Activated naive CD4-positive, alpha-beta T cell treated with anti-CD3 and anti-CD28 coated beads for 36 hours (primary cell): ENCODE measurements at regions not wholly inside any gene's neighbourhood (a gene's known extent, or its start where the extent isn't known, plus 50 kb on each side); places are given as distances from the start of the nearest gene placed in this dataset.
"Not testable (repeated sequence)": the region's sequence is repeated elsewhere in the genome, so short reads cannot be mapped to it uniquely, and the experiment has no call there.

Experiments used
- CTCF ChIA-PET: fragments of 350-600 bp; sonication (Branson Sonifier 250); formaldehyde crosslinking; loops from one replicate; lab custom pipeline; 2021; ENCODE audit warnings: antibody characterized with exemption; lab: Charles Lee
- DNase-seq: peaks from one replicate; pipeline ENCODE4 v3.0.0-alpha.2; 2020
- H3K27ac Mint-ChIP-seq: one replicate; pipeline ENCODE4 v1.8.0; 2021; ENCODE audit warnings: mild to moderate bottlenecking, mixed read lengths
- H3K27me3 Mint-ChIP-seq: one replicate; pipeline ENCODE4 v1.8.0; 2021; ENCODE audit warnings: low read depth, mixed read lengths
- H3K36me3 Mint-ChIP-seq: one replicate; pipeline ENCODE4 v1.8.0; 2021; ENCODE audit warnings: low read depth, mixed read lengths
- H3K4me1 Mint-ChIP-seq: one replicate; pipeline ENCODE4 v1.8.0; 2021; ENCODE audit warnings: low read depth, mixed read lengths
- H3K4me3 Mint-ChIP-seq: one replicate; pipeline ENCODE4 v1.8.0; 2021; ENCODE audit warnings: mild to moderate bottlenecking, moderate library complexity, mixed read lengths
- H3K9me3 Mint-ChIP-seq: one replicate; pipeline ENCODE4 v1.8.0; 2021; ENCODE audit warnings: mixed read lengths
- intact Hi-C: fragments of 100-400 bp; cut with micrococcal nuclease; formaldehyde crosslinking; loops from one replicate; pipeline ENCODE4 v1.15.1; 2023

DNA sequence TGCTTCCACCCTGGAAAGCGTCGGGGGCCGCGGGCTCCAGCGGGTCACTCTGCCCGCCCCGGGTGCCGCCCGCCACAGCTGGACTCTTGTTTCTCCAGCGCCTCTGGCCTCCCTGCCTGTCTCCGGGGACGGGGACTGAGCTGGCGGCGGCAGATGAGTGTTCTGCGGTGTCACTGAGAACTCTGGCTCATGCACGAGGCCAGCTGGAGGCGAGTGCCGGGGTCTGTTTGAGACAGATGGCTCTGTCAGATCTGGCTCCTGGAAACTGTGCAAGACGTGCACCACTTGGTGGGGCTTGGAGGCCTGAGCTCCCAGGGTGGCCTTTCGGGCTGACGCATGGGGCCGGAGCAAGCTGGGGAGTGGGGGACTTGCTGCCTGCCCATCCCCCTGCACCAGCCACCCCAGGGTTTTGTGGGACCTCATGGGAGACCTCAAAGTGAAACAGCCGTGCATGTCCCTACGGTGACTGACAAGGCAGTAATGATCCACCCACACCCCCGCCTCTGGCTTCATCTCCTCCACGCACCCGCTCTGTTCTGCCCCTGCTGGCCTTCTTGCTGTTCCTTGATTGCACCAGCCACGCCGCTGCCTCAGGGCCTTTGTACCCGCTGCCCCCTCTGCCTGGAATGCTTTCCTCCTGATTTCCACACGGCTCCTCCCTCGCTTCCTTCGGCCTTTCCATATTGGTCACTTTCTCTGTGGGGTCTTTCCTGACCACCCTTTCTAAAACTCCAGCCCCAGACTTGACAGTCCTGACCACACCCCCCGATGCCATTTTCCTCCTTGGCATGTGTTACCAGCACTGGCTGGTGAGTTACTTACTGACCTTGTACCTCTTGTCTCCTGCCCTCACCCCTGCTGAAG lies 174.9 kb upstream of the CIBAR2 start:
- no peak for DNase-seq
- Mint-ChIP-seq H3K4me1 (no peaks in the 10 kb centered on the region), H3K27me3 (no peaks in the 10 kb centered on the region), H3K27ac (no peak overlapping the region), H3K9me3 (no peaks in the 10 kb centered on the region), H3K4me3 (no peak overlapping the region), H3K36me3 (no peaks in the 10 kb centered on the region)
- intact Hi-C loops = no loop called here
- CTCF ChIA-PET = no interaction called here

DNA sequence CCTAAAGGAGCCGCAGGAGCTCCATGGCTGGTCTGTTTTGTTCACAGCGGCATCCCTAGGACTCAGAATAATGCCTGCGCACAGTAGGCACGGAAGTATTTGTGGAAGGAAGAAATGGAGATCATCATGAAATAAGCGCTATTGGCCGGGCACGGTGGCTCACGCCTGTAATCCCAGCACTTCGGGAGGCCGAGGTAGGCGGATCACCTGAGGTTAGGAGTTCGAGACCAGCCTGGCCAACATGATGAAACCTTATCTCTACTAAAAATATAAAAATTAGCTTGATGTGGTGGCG lies 175.5 kb upstream of the CIBAR2 start:
- intact Hi-C loops, CTCF ChIA-PET: not testable (repeated sequence)

DNA sequence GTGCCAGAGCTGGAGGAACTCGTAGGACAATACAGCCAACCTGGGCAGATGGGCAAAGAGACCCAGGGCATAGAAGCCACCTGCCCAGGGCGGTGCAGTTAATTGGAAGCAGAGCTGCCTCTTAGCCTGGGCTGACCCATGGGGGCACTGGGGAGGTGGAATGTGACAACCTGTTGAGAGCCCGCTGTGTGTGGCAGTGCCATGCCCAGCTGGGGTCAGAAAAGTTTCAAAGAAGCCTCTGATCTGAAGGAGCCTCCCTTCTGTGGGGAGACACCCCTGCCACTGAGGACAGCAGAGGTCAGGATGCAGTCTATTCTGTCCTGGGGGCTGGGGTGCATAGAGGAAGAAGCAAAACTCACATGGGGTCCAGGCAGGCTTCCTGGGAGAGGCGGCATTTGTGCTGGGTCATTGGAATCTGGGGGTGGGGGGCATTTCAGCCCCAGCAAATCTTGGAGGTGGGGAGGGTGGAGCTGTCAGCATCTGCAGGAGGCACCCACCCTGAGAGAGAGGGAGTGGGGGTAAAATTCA lies 176.1 kb upstream of the CIBAR2 start:
- H3K27ac Mint-ChIP-seq = no peak overlapping the region
- H3K4me1 Mint-ChIP-seq = no peaks in the 10 kb centered on the region
- H3K9me3 Mint-ChIP-seq = no peaks in the 10 kb centered on the region
- H3K4me3 Mint-ChIP-seq = no peak overlapping the region
- intact Hi-C loops = no loop called here
- DNase-seq = no peak
- CTCF ChIA-PET = interaction anchor here (0.6 kb wide), 1 partner anchor 242 kb away, joined by 3 read pairs; no protein-coding TSS in a partner anchor
- H3K36me3 Mint-ChIP-seq = no peaks in the 10 kb centered on the region
- H3K27me3 Mint-ChIP-seq = no peaks in the 10 kb centered on the region

More for the DNA sequence above, 175.5 kb upstream of the CIBAR2 start:
- not testable (repeated sequence) for DNase-seq, H3K36me3 Mint-ChIP-seq, H3K4me3 Mint-ChIP-seq, H3K27me3 Mint-ChIP-seq, H3K9me3 Mint-ChIP-seq, H3K4me1 Mint-ChIP-seq, H3K27ac Mint-ChIP-seq

DNA sequence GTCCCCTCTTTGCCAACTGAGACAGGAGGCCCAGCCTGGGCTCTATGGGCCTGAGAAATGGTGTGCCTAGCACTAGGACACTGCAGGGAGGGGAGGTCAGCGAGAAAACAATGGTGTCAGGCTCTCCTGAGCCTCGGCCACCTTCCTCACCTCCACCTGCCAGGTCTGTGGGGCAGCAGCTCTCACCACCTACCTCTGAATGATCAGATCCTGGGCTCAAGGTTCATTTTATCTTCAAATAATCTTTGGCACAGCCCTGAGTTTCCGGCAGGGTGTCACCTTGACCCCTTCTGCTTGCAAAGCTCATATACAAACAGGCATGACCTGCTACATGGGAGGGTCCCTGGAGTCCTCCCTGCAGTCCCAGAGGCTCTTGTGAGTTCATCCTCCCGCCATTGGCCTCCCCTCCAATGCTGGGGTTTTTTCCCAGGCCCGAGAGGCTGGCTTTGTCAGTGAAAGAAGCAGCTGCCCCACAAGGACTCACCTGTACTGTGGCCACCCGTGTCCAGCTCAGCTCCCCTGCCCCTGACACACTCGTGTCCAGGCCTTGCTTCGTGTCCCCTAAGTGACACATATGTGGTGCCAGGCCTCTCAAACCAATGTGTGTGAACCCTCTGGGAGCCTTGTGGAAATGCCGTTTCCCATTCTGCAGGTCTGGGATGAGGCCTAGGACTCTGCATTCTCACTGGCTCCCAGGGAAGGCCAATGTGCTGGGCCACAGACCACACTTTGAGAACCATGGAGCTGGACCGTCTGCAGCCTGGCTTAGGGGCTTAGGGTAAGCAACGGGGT lies 176.8 kb upstream of the CIBAR2 start:
- intact Hi-C loops = no loop called here
- H3K27ac Mint-ChIP-seq = no peak overlapping the region
- CTCF ChIA-PET = interaction anchor here (0.6 kb wide), 1 partner anchor 242 kb away, joined by 3 read pairs; no protein-coding TSS in a partner anchor
- no peaks in the 10 kb centered on the region for H3K9me3 Mint-ChIP-seq
- H3K36me3 Mint-ChIP-seq = no peaks in the 10 kb centered on the region
- no peak for DNase-seq
- no peaks in the 10 kb centered on the region for H3K4me1 Mint-ChIP-seq
- H3K4me3 Mint-ChIP-seq = no peak overlapping the region
- no peaks in the 10 kb centered on the region for H3K27me3 Mint-ChIP-seq

DNA sequence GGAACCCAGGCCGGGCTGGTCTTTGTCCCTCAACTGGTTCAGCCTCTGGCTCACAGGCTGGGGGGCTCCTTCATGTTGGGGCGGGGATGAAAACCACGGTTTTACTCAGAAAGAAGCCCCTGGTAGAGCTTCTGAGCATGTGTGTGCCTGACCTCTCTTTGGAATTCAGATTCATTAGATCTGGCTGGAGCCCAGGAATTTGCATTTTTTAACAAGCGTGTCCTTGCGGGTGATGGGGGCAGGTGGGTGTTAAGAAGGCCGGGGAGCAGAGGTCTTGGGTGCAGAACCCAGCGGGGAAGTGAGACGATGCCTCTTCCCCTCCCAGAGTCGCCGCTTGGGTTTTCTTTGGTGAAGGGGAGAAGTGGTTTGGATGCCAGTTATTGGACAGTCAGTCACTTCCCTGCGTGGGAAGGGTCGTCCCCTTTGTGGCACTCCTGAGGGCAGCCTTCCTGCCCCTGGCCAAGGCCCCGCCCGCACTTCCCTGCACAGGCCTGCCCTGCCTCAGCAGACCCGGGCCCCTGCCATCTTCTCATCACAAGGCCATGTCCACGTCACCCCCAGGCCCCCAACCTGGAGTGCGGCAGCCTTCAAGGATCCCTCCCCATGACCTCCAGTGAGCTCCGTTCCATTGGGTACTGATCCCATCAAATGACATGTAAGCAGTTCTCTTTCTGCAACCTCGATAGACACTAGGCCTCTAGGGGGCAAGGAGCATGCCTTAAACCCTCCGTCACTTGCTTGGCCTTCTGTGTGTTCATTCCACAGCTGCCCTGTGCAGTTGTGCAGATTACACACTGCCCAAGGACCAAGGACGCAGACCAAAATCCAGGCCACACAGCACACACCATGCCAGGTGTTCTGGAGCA lies 177.7 kb upstream of the CIBAR2 start:
- H3K27me3 Mint-ChIP-seq = no peaks in the 10 kb centered on the region
- no peak overlapping the region for H3K4me3 Mint-ChIP-seq
- no peak overlapping the region for H3K27ac Mint-ChIP-seq
- no peaks in the 10 kb centered on the region for H3K4me1 Mint-ChIP-seq
- CTCF ChIA-PET = interaction anchor here (0.7 kb wide), 1 partner anchor 66 kb away, joined by 3 read pairs; no protein-coding TSS in a partner anchor
- no peaks in the 10 kb centered on the region for H3K9me3 Mint-ChIP-seq
- H3K36me3 Mint-ChIP-seq = no peaks in the 10 kb centered on the region
- DNase-seq = no peak
- intact Hi-C loops = no loop called here

DNA sequence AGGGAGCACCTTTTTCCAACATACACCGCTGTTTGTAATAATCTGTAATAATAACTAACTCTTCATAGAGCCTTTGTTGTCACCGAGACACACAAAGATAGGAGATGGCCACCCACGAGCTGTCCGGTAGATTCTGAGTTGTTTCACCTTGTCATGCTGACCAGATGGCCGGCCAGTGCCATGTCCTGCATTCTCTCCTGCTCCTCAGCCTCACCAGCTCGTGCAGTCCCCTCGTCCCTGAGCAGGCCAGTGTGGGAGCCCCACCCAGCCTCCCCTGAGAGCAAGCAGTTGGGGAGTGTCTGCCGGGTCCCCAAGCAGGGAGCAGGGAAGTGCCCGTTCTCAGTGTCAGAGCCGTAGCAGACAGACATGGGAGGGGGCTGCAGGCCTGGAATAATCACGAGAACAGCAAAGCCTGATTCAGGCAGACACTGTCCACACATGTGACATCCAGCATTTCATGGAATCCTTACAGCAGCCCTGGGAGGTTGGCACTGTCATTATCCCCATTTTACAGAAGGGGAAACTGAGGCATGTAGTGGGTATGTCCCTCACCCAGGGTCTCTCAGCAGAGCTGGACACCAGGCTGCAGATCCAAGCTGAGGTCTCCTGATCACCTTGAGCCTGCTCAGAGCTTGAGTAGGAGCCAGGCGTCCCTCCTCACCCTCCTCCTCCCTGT lies 178.5 kb upstream of the CIBAR2 start:
- intact Hi-C loops = no loop called here
- Mint-ChIP-seq H3K27me3 (no peaks in the 10 kb centered on the region), H3K27ac (no peak overlapping the region), H3K36me3 (no peaks in the 10 kb centered on the region), H3K9me3 (no peaks in the 10 kb centered on the region), H3K4me1 (no peaks in the 10 kb centered on the region), H3K4me3 (no peak overlapping the region)
- DNase-seq = no peak
- CTCF ChIA-PET = interaction anchor here (0.7 kb wide), 1 partner anchor 67 kb away, joined by 3 read pairs; no protein-coding TSS in a partner anchor

DNA sequence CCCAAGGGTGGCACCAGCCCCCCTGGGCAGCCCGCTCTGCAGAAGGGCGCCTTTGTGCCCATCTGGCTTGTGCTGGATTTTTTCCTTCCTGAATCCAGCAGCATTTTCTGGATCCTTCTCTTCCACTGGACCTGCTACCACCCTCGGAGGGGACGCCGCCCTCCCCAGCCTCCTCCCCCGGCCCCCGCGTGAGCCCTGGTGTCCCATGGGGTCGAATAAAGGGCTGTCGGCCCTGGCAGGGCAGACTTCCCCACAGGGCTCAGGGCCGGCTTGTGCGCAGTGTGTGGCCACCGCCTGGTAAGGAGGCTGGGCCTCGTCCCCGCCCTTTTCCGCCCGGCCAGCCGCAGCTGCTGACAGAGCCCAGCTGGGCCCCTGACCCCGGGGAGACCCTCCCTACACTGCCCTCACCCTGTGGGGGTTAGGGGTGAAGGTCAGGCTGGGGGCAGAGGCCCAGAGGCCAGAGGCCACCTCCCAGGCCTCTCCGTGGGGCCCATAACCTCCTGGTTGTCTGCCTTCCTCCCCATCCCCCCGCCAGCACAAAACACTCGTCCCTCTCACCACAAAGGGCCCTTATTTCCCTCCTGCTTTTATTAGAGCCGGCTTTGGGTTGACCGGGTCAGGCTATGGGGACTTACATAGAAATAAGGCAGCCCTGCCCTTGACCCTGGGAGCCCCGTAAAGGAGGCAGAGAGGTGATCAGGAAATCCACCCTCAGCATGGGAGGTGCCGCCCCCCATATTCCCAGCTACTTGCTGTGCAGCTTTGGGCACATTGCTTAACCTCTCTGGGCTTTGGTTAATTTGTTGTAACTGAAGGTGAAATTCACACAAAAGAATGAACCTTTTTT lies 179.3 kb upstream of the CIBAR2 start:
- H3K27me3 Mint-ChIP-seq = no peaks in the 10 kb centered on the region
- H3K36me3 Mint-ChIP-seq = no peaks in the 10 kb centered on the region
- H3K9me3 Mint-ChIP-seq = no peaks in the 10 kb centered on the region
- H3K4me1 Mint-ChIP-seq = no peaks in the 10 kb centered on the region
- CTCF ChIA-PET = interaction anchor here (0.6 kb wide), 1 partner anchor 150 kb away, joined by 4 read pairs; no protein-coding TSS in a partner anchor
- intact Hi-C loops = no loop called here
- H3K4me3 Mint-ChIP-seq = no peak overlapping the region
- no peak overlapping the region for H3K27ac Mint-ChIP-seq
- DNase-seq = no peak

DNA sequence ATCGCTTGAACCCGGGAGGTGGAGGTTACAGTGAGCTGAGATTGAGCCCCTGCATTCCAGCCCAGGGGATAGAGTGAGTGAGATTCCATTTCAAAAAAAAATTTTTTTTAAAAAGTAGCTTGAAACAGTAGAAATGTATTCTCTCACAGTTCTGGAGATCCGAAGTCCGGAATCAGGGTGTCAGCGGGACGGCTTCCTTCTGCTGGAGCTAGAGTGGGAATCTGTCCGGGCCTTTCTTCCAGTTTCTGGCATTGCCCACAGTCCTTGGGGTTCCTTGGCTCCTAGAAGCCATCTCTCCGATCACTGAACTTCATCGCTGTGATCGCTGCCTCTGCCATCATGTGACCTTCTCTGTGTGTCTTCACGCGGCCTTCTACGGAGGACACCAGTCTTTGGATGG lies 181.2 kb upstream of the CIBAR2 start:
- DNase-seq = no peak
- Mint-ChIP-seq H3K27me3 (no peaks in the 10 kb centered on the region), H3K4me3 (no peak overlapping the region), H3K4me1 (peaks cover 2% of the 10 kb centered on the region), H3K27ac (no peak overlapping the region), H3K9me3 (no peaks in the 10 kb centered on the region), H3K36me3 (no peaks in the 10 kb centered on the region)
- intact Hi-C loops = no loop called here
- CTCF ChIA-PET = interaction anchor here (1.1 kb wide), 1 partner anchor 12 kb away, joined by 4 read pairs; no protein-coding TSS in a partner anchor

DNA sequence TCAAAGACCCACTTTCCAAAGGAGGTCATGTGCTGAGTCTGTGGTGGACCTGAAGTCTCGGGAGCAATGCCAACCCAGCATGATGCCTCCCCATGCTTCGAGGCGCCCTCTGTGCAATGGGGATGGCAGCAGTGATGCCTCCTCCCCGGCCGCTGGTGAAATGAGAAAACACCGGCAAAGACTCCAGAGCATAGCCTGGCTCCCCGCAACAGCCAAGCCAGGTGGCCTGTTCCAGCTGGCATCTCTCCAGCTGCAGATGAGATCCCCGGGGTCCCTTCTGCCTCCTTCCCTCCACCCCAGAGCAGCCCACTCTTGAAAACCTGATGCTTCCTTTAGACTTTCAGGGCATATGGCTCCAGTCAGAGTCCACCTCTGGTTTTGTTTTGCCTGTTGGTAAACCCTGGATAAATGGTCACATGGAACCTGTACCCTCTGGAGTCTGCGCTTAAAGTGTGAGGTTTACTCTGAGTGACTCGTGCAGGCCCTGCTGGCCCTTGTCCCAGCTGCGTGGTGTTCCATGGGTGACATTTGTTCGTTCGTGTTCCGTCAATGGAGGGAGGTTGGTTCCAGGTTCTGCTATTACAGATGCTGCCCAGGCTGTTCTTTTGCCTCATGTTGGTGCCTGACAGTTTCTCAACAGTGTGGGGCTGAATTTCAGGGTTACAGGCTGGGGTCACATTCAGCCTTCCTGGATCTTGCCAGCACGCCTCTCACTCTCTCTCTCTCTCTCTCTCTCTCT lies 181.8 kb upstream of the CIBAR2 start:
- intact Hi-C loops = no loop called here
- DNase-seq = no peak
- Mint-ChIP-seq H3K4me1 (peaks cover 2% of the 10 kb centered on the region), H3K27me3 (no peaks in the 10 kb centered on the region), H3K9me3 (no peaks in the 10 kb centered on the region), H3K27ac (no peak overlapping the region), H3K36me3 (no peaks in the 10 kb centered on the region), H3K4me3 (no peak overlapping the region)
- CTCF ChIA-PET = interaction anchor here (1.1 kb wide), 1 partner anchor 11 kb away, joined by 4 read pairs; no protein-coding TSS in a partner anchor

DNA sequence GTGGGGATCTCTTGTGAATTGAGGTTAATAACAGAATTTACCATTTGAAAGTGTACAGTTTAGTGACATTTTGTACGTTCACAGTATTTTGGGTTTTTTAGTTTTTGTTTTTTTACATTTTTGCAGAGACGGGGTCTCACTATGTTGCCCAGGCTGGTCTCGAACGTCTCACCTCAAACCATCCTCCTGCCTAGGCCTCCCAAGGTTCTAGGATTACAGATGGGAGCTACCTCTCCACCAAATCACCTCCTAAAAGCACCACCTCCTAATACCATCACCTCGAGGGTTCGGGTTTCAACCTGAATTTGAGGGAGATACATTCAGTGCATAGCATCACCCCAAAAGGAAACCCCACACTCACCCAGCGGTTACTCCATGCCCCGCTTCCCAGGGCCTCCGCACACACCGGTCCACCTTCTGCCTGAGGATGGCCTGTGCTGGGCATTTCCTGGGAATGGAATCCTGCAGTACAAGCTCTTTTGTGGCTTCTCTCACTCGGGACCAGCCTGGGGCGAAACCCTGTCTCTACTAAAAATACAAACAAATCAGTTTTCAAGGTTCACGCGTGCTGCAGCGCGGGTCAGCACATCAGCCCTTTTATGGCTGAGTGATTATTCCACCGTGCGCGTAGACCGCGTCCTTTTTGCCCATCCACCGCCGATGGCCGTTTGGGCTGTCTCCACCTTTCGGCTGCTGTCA lies 182.7 kb upstream of the CIBAR2 start:
- Mint-ChIP-seq H3K36me3 (no peaks in the 10 kb centered on the region), H3K9me3 (no peaks in the 10 kb centered on the region), H3K4me1 (peaks cover 2% of the 10 kb centered on the region), H3K27me3 (no peaks in the 10 kb centered on the region), H3K27ac (no peak overlapping the region), H3K4me3 (no peak overlapping the region)
- CTCF ChIA-PET = no interaction called here
- no peak for DNase-seq
- intact Hi-C loops = no loop called here
